A673 (cell line): ENCODE measurements at regions not wholly inside any gene's neighbourhood (a gene's known extent, or its start where the extent isn't known, plus 50 kb on each side); places are given as distances from the start of the nearest gene placed in this dataset.

Source experiments
- CTCF ChIP-seq: fragments of 300-800, 200-600 bp; sonication (generic); conservative IDR thresholded peaks from 2 replicates; pipeline ENCODE4 v1.5.1; 2017; ENCODE audit warnings: low read depth, mild to moderate bottlenecking, antibody characterized with exemption, low read length, moderate library complexity, mixed read lengths
- EZH2 ChIP-seq: fragments of 200-600 bp; sonication (generic); IDR thresholded peaks from 2 replicates; pipeline ENCODE4 v1.6.1; 2017; ENCODE audit warnings: borderline replicate concordance, low read depth, mild to moderate bottlenecking, mixed read lengths, antibody characterized with exemption, low read length; ENCODE audit not compliant: poor library complexity, severe bottlenecking

GRCh38 chr14:58944343-58944967 lies 244.0 kb upstream of the DAAM1 start:
- TF ChIP-seq CTCF (no peak), EZH2 (no peak)
